ENCODE measurements at regions not wholly inside any gene's neighbourhood (a gene's known extent, or its start where the extent isn't known, plus 50 kb on each side); places are given as distances from the start of the nearest gene placed in this dataset.

- Histone ChIP-seq H3K4me3 (no peak overlapping the region), H3K36me3 (no peaks in the 10 kb centered on the region), H3K27ac (no peak overlapping the region), H3K27me3 (no peaks in the 10 kb centered on the region), H3K9me3 (no peaks in the 10 kb centered on the region), H3K4me1 (no peaks in the 10 kb centered on the region)
- no peak for DNase-seq
- TF ChIP-seq POLR2A (IDR thresholded peaks at IDR 0.05) (no peak), CTCF (IDR thresholded peaks at IDR 0.05) (no peak)
Measured at GRCh38 chr2:65655000-65655399, 222.6 kb upstream of the SPRED2 start.

- Histone ChIP-seq H3K27me3 (no peaks in the 10 kb centered on the region), H3K9me3 (no peaks in the 10 kb centered on the region), H3K27ac (no peak overlapping the region), H3K4me3 (no peak overlapping the region), H3K4me1 (no peaks in the 10 kb centered on the region), H3K36me3 (no peaks in the 10 kb centered on the region)
- TF ChIP-seq POLR2A (IDR thresholded peaks at IDR 0.05) (no peak), CTCF (IDR thresholded peaks at IDR 0.05) (no peak)
- DNase-seq = no peak
Measured at GRCh38 chr2:65654496-65654895, 222.1 kb upstream of the SPRED2 start.

GRCh38 chr2:65652066-65652465 lies 219.7 kb upstream of the SPRED2 start:
- Histone ChIP-seq H3K9me3 (no peaks in the 10 kb centered on the region), H3K27ac (no peak overlapping the region), H3K27me3 (no peaks in the 10 kb centered on the region), H3K4me1 (no peaks in the 10 kb centered on the region), H3K36me3 (no peaks in the 10 kb centered on the region), H3K4me3 (no peak overlapping the region)
- TF ChIP-seq CTCF (IDR thresholded peaks at IDR 0.05) = no peak
- TF ChIP-seq POLR2A (IDR thresholded peaks at IDR 0.05) = no peak
- DNase-seq = no peak

- Histone ChIP-seq H3K36me3 (no peaks in the 10 kb centered on the region), H3K4me3 (no peak overlapping the region), H3K4me1 (no peaks in the 10 kb centered on the region), H3K9me3 (no peaks in the 10 kb centered on the region), H3K27ac (no peak overlapping the region), H3K27me3 (no peaks in the 10 kb centered on the region)
- TF ChIP-seq POLR2A (IDR thresholded peaks at IDR 0.05) (no peak), CTCF (IDR thresholded peaks at IDR 0.05) (no peak)
- DNase-seq = no peak
Measured at GRCh38 chr2:65649811-65650589, 217.6 kb upstream of the SPRED2 start.

GRCh38 chr2:65647249-65647842 lies 214.9 kb upstream of the SPRED2 start:
- no peaks in the 10 kb centered on the region for H3K9me3 ChIP-seq
- no peak overlapping the region for H3K4me3 ChIP-seq
- H3K4me1 ChIP-seq = no peaks in the 10 kb centered on the region
- TF ChIP-seq POLR2A (IDR thresholded peaks at IDR 0.05) = no peak
- no peak for TF ChIP-seq CTCF (IDR thresholded peaks at IDR 0.05)
- H3K27me3 ChIP-seq = no peaks in the 10 kb centered on the region
- no peak overlapping the region for H3K27ac ChIP-seq
- H3K36me3 ChIP-seq = no peaks in the 10 kb centered on the region
- DNase-seq = no peak

Measured in Peyer's patch (tissue), 4 donors.